H9 (cell line): ENCODE measurements at regions not wholly inside any gene's neighbourhood (a gene's known extent, or its start where the extent isn't known, plus 50 kb on each side); places are given as distances from the start of the nearest gene placed in this dataset.

ENCODE experiments used
- DNase-seq: peaks from one replicate; pipeline ENCODE4 v3.0.0-alpha.2; 2017
- H2AFZ ChIP-seq: one replicate; pipeline ENCODE4 v1.6.1; 2013; ENCODE audit warnings: mild to moderate bottlenecking, low read length, control low read depth, moderate library complexity
- H2AK5ac ChIP-seq: 2 replicates; pipeline ENCODE4 v1.6.1; 2013; ENCODE audit warnings: low read length, control low read depth, mixed read lengths; ENCODE audit not compliant: insufficient read length
- H2BK120ac ChIP-seq: one replicate; pipeline ENCODE4 v1.6.1; 2013; ENCODE audit warnings: low read depth, mild to moderate bottlenecking, low read length, control low read depth, inconsistent platforms; ENCODE audit not compliant: poor library complexity, severe bottlenecking
- H2BK12ac ChIP-seq: 2 replicates; pipeline ENCODE4 v1.6.1; 2013; ENCODE audit warnings: low read length, control low read depth, mixed read lengths, low read depth; ENCODE audit not compliant: insufficient read length
- H2BK15ac ChIP-seq: 2 replicates; pipeline ENCODE4 v1.6.1; 2013; ENCODE audit warnings: low read depth, low read length, control low read depth
- H2BK20ac ChIP-seq: one replicate; pipeline ENCODE4 v1.6.1; 2013; ENCODE audit warnings: low read depth, mild to moderate bottlenecking, low read length, control low read depth, inconsistent platforms; ENCODE audit not compliant: poor library complexity, severe bottlenecking
- H2BK5ac ChIP-seq: 2 replicates; pipeline ENCODE4 v1.6.1; 2013; ENCODE audit warnings: low read length, control low read depth, mixed read lengths; ENCODE audit not compliant: insufficient read length
- H3K14ac ChIP-seq: 2 replicates; pipeline ENCODE4 v1.6.1; 2013; ENCODE audit warnings: low read length, control low read depth; ENCODE audit not compliant: insufficient read depth
- H3K18ac ChIP-seq: 2 replicates; pipeline ENCODE4 v1.6.1; 2013; ENCODE audit warnings: low read depth, mild to moderate bottlenecking, mixed read lengths, low read length, control low read depth; ENCODE audit not compliant: insufficient read length
- H3K23ac ChIP-seq: 2 replicates; pipeline ENCODE4 v1.6.1; 2013; ENCODE audit warnings: low read length, control low read depth, mixed read lengths, low read depth; ENCODE audit not compliant: insufficient read length
- H3K23me2 ChIP-seq: 2 replicates; pipeline ENCODE4 v1.6.1; 2013; ENCODE audit warnings: low read depth, mild to moderate bottlenecking, mixed read lengths, low read length, control low read depth; ENCODE audit not compliant: insufficient read length, poor library complexity, severe bottlenecking
- H3K27ac ChIP-seq: 2 replicates; pipeline ENCODE4 v1.5.1; 2013; ENCODE audit warnings: low read length, control low read depth, mixed read lengths, low read depth; ENCODE audit not compliant: insufficient read length
- H3K27me3 ChIP-seq: 2 replicates; pipeline ENCODE4 v1.6.1; 2013; ENCODE audit warnings: low read length, control low read depth, inconsistent platforms; ENCODE audit not compliant: insufficient read depth
- H3K4ac ChIP-seq: 2 replicates; pipeline ENCODE4 v1.6.1; 2013; ENCODE audit warnings: low read depth, mild to moderate bottlenecking, control low read depth, inconsistent platforms, low read length, moderate library complexity
- H3K4me1 ChIP-seq: 2 replicates; pipeline ENCODE4 v1.6.1; 2013; ENCODE audit warnings: low read length, control low read depth, inconsistent platforms; ENCODE audit not compliant: insufficient read depth
- H3K4me2 ChIP-seq: 2 replicates; pipeline ENCODE4 v1.6.1; 2013; ENCODE audit warnings: low read length, control low read depth, mixed read lengths; ENCODE audit not compliant: insufficient read length, insufficient read depth
- H3K56ac ChIP-seq: 2 replicates; pipeline ENCODE4 v1.6.1; 2013; ENCODE audit warnings: low read depth, mild to moderate bottlenecking, mixed read lengths, low read length, control low read depth; ENCODE audit not compliant: insufficient read length
- H3K79me1 ChIP-seq: 2 replicates; pipeline ENCODE4 v1.6.1; 2013; ENCODE audit warnings: low read depth, mild to moderate bottlenecking, moderate library complexity, low read length, control low read depth, inconsistent platforms; ENCODE audit not compliant: insufficient read depth, poor library complexity, severe bottlenecking
- H3K79me2 ChIP-seq: 2 replicates; pipeline ENCODE4 v1.6.1; 2013; ENCODE audit warnings: low read length, control low read depth, inconsistent platforms; ENCODE audit not compliant: insufficient read depth
- H3K9ac ChIP-seq: 2 replicates; pipeline ENCODE4 v1.6.1; 2013; ENCODE audit warnings: low read length, control low read depth, mixed read lengths; ENCODE audit not compliant: insufficient read length; ENCODE audit errors: extremely low read depth
- H3K9me3 ChIP-seq: one replicate; pipeline ENCODE4 v1.6.1; 2013; ENCODE audit warnings: low read depth, low read length, inconsistent platforms; ENCODE audit not compliant: control insufficient read depth
- H3T11ph ChIP-seq: one replicate; pipeline ENCODE4 v1.6.1; 2013; ENCODE audit warnings: mild to moderate bottlenecking, low read length, control low read depth, inconsistent platforms
- H4K20me1 ChIP-seq: one replicate; pipeline ENCODE4 v1.6.1; 2013; ENCODE audit not compliant: control insufficient read depth, insufficient read length, insufficient read depth
- H4K5ac ChIP-seq: 2 replicates; pipeline ENCODE4 v1.6.1; 2013; ENCODE audit warnings: low read depth, mild to moderate bottlenecking, mixed read lengths, low read length, control low read depth; ENCODE audit not compliant: insufficient read length
- H4K8ac ChIP-seq: replicated peaks from 2 replicates; pipeline ENCODE4 v1.6.1; 2013; ENCODE audit warnings: low read length, control low read depth, mixed read lengths, low read depth; ENCODE audit not compliant: insufficient read length
- H4K91ac ChIP-seq: 2 replicates; pipeline ENCODE4 v1.6.1; 2013; ENCODE audit warnings: low read depth, mild to moderate bottlenecking, moderate library complexity, mixed read lengths, low read length, control low read depth; ENCODE audit not compliant: insufficient read length
- H3K27ac Mint-ChIP-seq, 3 experiments: 2 replicates in 2 of 3; 3 replicates in 1 of 3; pipeline ENCODE4 v1.8.0; 2020 to 2021; ENCODE audit warnings: mixed read lengths in 3 of 3, mild to moderate bottlenecking in 1 of 3, moderate library complexity in 1 of 3
- H3K27me3 Mint-ChIP-seq: 2 replicates; pipeline ENCODE4 v1.8.0; 2021; ENCODE audit warnings: low read depth, mild to moderate bottlenecking, moderate library complexity, mixed read lengths
- H3K36me3 Mint-ChIP-seq, 3 experiments: 2 replicates in 2 of 3; 3 replicates in 1 of 3; pipeline ENCODE4 v1.8.0; 2020 to 2021; ENCODE audit warnings: low read depth in 3 of 3, mixed read lengths in 3 of 3; ENCODE audit not compliant: insufficient read depth in 1 of 3
- H3K4me1 Mint-ChIP-seq, 2 experiments: 2 replicates each; pipeline ENCODE4 v1.8.0; 2020; ENCODE audit warnings: mixed read lengths in 2 of 2
- H3K4me3 Mint-ChIP-seq, 2 experiments: 2 replicates in 1 of 2; 3 replicates in 1 of 2; pipeline ENCODE4 v1.8.0; 2020 to 2021; ENCODE audit warnings: mild to moderate bottlenecking in 2 of 2, mixed read lengths in 2 of 2, moderate library complexity in 1 of 2
- H3K9me3 Mint-ChIP-seq, 2 experiments: 2 replicates in 1 of 2; 3 replicates in 1 of 2; pipeline ENCODE4 v1.8.0; 2020; ENCODE audit warnings: mild to moderate bottlenecking in 2 of 2, mixed read lengths in 2 of 2, moderate library complexity in 1 of 2
- WGBS: extraction: QIAGEN DNeasy Blood & Tissue Kit; methylation state at CpG from one replicate; pipeline ENCODE4 v1.1.7; 2013; ENCODE audit warnings: missing lambda C conversion rate, low lambda C conversion rate, mixed read lengths; ENCODE audit not compliant: insufficient read length; ENCODE audit errors: extremely low coverage; 5-methylcytosine and 5-hydroxymethylcytosine counted together
- TF ChIP-seq, protein P1 (sequence below): fragments of 200-600 bp; sonication (generic); conservative IDR thresholded peaks from 3 replicates; pipeline ENCODE4 v1.8.0; 2021; ENCODE audit warnings: antibody characterized with exemption, mild to moderate bottlenecking

DNA sequence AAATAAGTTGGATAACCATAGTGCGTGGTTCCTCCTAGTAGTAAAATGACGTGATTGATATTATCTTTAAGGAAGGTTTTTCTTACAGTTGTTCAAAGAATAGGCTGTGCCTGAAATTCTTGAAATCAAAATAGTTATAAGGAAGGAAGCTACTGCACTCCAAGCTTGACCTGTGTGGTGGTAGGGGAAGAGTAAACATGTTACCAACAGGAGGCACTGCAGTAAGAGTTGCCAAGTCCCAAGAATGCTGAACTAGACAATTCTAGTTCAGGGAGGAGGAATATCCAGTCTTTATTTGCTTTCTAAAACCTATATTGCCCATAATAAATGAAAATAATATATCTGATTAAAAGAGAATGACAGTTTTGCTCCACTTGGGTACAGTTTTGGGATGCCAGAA is 764.5 kb downstream of the TMTC2 start:
- H3K56ac ChIP-seq = no peak overlapping the region
- no peak for DNase-seq
- no peak overlapping the region for H3K14ac ChIP-seq
- no peaks in the 10 kb centered on the region for H3K79me1 ChIP-seq
- H3K4me1 Mint-ChIP-seq = peaks cover 0 to 2% of the 10 kb centered on the region in 2 experiments; a peak in 1 of 4 replicates
- H2BK12ac ChIP-seq = no peak overlapping the region
- no CpG with 5 or more reads among the region's 2 CpGs for WGBS
- no peak overlapping the region for H4K91ac ChIP-seq
- no peak overlapping the region for H2BK20ac ChIP-seq
- H3K27me3 Mint-ChIP-seq = no peaks in the 10 kb centered on the region
- no peak overlapping the region for H2BK5ac ChIP-seq
- H3K36me3 Mint-ChIP-seq = no peaks in the 10 kb centered on the region
- TF ChIP-seq, protein P1, sequence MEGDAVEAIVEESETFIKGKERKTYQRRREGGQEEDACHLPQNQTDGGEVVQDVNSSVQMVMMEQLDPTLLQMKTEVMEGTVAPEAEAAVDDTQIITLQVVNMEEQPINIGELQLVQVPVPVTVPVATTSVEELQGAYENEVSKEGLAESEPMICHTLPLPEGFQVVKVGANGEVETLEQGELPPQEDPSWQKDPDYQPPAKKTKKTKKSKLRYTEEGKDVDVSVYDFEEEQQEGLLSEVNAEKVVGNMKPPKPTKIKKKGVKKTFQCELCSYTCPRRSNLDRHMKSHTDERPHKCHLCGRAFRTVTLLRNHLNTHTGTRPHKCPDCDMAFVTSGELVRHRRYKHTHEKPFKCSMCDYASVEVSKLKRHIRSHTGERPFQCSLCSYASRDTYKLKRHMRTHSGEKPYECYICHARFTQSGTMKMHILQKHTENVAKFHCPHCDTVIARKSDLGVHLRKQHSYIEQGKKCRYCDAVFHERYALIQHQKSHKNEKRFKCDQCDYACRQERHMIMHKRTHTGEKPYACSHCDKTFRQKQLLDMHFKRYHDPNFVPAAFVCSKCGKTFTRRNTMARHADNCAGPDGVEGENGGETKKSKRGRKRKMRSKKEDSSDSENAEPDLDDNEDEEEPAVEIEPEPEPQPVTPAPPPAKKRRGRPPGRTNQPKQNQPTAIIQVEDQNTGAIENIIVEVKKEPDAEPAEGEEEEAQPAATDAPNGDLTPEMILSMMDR = peak; percentile 56
- no peak overlapping the region for H3K9ac ChIP-seq
- H3K4me3 Mint-ChIP-seq = no peak overlapping the region
- no peak overlapping the region for H2AK5ac ChIP-seq
- H3K9me3 ChIP-seq = no peaks in the 10 kb centered on the region
- H4K8ac ChIP-seq = no peak overlapping the region
- H3K27ac ChIP-seq = no peak overlapping the region
- no peak overlapping the region for H3K4me2 ChIP-seq
- H3K18ac ChIP-seq = no peak overlapping the region
- no peaks in the 10 kb centered on the region for H3K4me1 ChIP-seq
- H4K20me1 ChIP-seq = no peaks in the 10 kb centered on the region
- H3T11ph ChIP-seq = no peak overlapping the region
- no peak overlapping the region for H4K5ac ChIP-seq
- no peak overlapping the region for H3K4ac ChIP-seq
- no peaks in the 10 kb centered on the region for H3K23me2 ChIP-seq
- H3K27ac Mint-ChIP-seq = no peak overlapping the region
- H3K27me3 ChIP-seq = no peaks in the 10 kb centered on the region
- H2BK15ac ChIP-seq = no peak overlapping the region
- H2BK120ac ChIP-seq = no peak overlapping the region
- H2AFZ ChIP-seq = no peak overlapping the region
- no peaks in the 10 kb centered on the region for H3K9me3 Mint-ChIP-seq
- H3K79me2 ChIP-seq = no peaks in the 10 kb centered on the region
- no peak overlapping the region for H3K23ac ChIP-seq
